ENCODE measurements at regions not wholly inside any gene's neighbourhood (a gene's known extent, or its start where the extent isn't known, plus 50 kb on each side); places are given as distances from the start of the nearest gene placed in this dataset.
A peak's percentile ranks its signal among the peaks of the same experiment; 100 is the strongest.

- no peak for DNase-seq (ENCODE audit: low read depth)
Measured at GRCh38 chr16:86998196-86999001, 318.8 kb downstream of the C16orf95 start.

DNA sequence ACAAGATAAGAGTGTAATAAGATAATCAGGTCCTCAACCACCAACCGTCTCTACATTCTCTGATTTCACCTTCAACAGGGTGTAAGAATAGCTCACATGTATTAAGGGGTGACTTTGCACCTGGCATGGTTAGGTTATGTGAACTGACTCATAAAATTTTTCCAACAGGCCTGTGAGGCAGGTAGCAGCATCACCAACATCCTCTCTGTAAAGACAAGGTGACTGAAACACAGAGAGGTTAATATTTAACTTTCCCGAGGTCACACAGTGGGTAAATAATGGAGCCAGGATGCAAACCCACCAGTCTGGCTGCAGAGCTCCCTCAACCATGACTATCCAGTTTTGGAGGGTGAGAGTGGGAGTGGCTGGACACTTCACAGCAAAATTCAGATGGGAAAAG, 317.2 kb downstream of the C16orf95 start:
- DNase-seq (ENCODE audit: low read depth): no peak

- DNase-seq (ENCODE audit: low read depth): no peak
Measured at GRCh38 chr16:87002717-87003413, 314.3 kb downstream of the C16orf95 start.

- no peak for DNase-seq (ENCODE audit: low read depth)
Measured at GRCh38 chr16:87003414-87003755, 313.8 kb downstream of the C16orf95 start.

GRCh38 chr16:87006021-87006420, 311.2 kb downstream of the C16orf95 start:
- no peak for DNase-seq (ENCODE audit: low read depth)

DNA sequence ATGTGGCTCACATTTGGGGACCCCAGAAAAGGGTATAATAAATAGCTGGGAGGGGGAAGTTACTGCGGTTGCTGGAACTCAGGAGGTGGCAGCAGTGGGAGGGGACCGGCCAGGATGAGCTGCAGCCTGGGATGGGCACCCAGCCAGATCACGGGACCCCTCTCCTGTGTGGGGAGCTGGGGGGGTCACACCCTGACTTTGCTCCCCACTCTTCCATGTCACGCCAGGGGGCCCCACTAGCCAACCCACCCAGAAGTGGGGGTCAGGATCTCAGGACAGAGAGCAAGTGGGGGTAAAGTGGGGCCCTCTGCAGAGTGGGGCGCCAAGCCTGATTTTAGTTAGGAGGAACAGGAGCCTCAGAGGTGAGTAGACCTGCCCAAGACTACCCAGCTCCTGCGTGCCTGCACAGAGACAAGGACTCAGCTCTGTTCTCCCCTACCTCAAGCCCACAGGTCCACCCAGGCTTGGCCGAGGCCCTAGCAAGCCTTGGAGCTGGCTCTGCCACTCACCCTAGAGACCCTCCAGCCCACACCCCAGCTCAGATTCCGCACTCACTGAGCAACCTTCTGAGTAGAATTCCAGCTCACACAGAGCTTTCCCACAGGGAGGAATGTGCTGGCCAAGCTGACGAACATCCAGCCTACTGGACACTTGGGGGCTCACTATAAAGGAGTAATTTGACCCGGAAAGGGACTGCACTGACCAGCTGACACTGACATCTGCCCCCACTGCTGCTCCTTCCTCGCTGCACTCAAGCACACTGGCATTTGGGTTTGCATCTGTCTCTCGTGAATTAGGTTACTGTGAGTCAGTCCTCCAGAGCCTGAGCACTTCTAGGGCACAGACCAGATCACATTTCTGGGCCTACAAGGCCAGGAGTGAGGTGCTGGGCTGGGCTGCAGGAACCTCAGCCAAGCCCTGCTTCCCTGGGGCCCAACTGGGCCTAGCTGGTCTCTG, 310.1 kb downstream of the C16orf95 start:
- DNase-seq (ENCODE audit: low read depth): no peak

DNA sequence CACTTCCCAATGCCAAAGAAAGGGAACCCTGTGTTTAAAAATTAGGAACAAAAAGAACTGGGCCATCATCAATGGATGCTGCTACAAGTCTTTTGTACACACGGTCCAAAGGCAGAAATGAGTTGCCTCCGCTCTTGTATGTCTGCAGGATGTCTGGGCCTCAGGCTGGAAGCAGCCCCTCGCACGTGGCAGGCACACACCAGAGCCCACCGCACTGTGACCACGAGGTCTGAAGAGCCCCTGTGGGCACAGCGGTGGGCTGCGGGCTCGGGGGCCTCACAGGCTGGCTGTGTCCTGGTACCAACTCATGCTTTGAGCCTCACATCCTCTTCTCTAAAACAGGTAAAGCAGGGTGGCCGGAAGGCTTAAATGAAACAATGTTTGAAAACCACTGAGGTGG, 309.3 kb downstream of the C16orf95 start:
- no peak for DNase-seq (ENCODE audit: low read depth)

DNA sequence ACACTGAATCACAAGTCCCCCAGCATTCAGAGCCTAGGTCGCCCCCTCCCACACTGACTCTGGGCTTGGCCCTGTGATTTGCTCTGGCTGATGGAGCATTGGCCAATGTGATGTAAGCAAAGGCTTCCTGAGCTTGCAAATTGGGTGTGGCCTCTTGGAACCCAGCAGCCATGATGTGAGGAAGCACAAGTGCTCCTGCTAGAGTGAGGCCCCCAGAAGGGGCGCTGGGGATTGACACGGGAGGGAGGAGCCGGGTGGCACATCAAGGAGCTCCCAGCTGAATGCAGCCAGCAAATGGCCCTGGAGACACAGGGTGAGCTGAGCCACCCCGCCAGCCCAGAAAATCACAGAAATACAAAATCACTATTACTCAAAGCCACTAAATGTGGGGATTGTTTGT, 308.5 kb downstream of the C16orf95 start:
- no peak for DNase-seq (ENCODE audit: low read depth)

DNA sequence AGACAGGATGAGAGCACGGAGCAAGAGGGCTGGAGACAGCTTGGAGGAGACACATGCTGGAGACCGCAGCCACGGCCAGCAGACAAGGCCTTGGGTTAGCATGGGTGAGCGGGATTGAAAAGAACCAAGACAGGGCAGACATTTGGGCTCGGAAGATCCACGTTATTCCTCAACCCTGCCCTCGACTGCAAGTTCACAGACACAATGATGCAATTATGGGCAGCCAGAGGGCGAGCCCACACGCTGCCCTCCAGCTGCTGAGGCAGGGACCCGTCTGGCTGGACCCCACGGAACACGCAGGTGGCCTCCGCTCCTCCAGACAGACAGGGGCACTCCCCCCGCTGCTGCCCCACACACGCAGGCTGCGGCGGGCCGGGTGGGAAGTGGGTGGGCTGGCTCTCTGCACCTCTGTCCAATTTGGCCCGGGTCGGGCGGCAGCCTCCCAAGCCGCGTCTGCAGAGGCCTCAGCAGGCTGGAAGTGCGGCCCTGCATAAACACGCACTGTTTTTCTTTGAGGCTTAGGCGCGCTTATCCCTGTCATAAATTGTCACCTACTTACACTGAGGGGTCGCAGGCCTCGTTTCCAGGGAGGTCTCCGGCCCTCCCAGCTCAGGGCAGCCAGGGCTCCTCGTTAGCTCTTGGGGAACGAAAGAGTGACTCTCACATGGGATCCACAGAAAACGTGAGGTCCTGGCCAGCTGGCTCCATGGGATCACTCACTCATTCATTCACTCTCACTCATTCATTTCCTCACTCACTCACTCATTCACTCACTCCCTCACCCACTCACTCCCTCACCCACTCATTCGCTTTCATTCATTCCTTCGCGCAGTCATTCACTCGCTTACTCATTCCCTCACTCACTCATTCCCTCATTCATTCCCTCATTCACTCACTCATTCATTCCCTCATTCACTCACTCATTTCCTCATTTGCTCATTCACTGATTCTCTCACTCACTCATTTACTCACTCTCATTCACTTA, 303.9 kb downstream of the C16orf95 start:
- DNase-seq (ENCODE audit: low read depth): no peak

DNA sequence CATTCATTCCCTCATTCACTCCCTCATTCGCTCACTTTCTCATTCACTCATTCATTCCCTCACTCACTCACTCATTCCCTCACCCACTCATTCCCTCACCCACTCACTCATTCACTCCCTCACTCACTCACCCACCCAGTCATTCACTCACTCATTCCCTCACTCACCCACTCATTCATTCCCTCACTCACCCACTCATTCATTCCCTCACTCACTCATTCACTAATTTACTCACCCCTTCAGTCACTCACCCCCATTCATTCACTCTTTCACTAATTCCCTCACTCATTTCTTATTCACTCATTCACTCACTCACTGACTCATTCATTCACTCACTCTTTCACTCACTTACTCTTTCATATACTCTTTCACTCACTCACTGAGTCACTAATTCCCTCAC, 303.1 kb downstream of the C16orf95 start:
- no peak for DNase-seq (ENCODE audit: low read depth)

DNA sequence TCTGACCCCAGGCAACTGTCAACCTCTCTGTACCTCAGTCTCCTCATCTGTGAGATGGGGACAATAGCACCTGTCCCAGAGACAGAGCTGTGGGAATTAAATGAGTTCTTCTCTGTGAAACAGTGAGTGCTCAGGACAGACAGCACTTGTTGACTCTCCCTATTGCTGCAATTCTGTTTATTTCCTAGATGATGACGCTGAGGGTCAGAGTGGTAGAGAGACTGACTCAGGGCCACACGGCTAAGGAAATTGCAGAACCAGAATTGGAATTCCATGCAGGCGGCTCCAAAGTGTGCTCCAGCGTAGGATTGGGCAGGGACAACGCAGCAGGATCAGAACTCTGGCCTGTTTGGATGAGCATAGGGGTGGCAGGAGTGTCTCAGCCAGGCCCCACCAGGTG, 302.2 kb downstream of the C16orf95 start:
- DNase-seq (ENCODE audit: low read depth): no peak

GRCh38 chr16:87016046-87017035, 300.9 kb downstream of the C16orf95 start:
- DNase-seq (ENCODE audit: low read depth): no peak

DNA sequence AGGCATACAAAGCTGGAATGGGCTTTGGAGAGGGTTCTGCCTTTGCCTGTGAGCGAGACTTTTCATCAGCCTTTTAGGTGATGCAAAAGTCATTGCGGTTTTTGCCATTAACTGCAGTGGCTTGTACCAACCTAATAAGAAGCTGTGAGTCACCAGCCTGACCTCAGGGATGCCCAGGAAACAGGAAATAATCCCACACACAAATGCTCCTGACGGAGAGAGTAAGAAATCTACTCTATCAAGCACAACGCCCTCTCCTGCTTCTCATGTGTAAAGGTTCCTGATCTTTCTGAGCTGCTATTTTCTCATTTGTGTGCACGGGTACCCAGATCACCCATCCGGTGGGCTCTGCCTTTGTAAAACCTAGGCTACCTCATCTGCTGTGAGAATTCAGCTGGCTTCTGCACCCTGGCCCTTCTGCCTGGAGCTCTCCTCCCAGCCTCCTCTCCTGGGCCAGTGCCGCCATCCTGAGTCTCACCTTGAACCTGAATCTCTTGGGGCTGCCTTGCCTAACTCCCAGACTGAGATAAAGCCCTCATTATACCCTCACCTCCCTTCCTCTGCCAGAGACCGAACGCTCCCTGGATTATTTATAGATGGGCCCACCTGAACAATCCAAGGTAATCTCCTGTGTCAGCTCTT, 299.7 kb downstream of the C16orf95 start:
- DNase-seq (ENCODE audit: low read depth): peak; percentile 81

DNA sequence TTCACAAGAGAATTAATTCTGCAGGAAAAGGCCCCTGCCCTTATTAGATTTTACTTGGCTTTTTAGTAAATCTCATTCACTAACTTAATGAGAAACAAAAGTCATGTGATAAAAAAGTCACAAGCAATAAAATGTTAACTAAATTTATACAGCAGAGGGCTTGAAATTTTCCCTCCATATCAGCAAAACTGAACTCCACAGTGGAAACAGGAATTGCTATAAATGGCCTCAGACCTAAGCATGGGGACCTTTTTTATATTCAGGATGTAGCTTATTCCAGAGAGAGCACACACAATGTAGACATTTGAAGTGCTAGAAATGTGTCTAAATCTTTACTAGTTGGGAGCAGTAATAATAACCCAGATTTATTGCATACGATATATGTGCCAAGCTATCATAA, 291.5 kb downstream of the C16orf95 start:
- DNase-seq (ENCODE audit: low read depth): no peak

- DNase-seq (ENCODE audit: low read depth): no peak
Measured at GRCh38 chr16:87027056-87027616, 290.1 kb downstream of the C16orf95 start.

- DNase-seq (ENCODE audit: low read depth): no peak
Measured at GRCh38 chr16:87028481-87029320, 288.5 kb downstream of the C16orf95 start.

- no peak for DNase-seq (ENCODE audit: low read depth)
Measured at GRCh38 chr16:87032554-87032953, 284.6 kb downstream of the C16orf95 start.

DNA sequence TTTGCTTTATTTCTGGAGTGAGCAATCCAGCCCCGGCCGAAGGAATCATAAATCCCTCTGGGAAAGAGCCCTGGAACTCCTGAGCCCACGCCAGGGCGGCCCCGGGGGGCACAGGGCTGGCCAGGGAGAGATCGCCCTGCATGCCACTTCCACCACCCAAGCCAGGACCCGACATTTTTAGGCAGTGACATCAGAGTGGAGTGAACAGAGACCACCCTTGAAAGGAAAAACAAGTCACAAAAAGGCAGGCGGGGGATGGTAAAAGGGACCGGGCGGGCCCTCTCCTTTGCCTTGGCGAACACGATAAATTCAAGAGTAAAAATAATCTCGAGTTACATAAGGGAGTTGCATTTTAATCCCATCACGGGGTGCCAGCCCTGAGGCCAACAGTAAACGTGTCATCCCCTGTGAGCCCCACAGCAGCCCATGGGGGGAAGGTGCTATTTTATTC, 284.1 kb downstream of the C16orf95 start:
- no peak for DNase-seq (ENCODE audit: low read depth)
